ENCODE measurements at regions not wholly inside any gene's neighbourhood (a gene's known extent, or its start where the extent isn't known, plus 50 kb on each side); places are given as distances from the start of the nearest gene placed in this dataset.

- H3K9me3 ChIP-seq, result no peaks in the 10 kb centered on the region
- H3K4me3 ChIP-seq, result no peak overlapping the region
- H3K4me1 ChIP-seq (replicated peaks), result no peaks in the 10 kb centered on the region
- H3K36me3 ChIP-seq, result no peaks in the 10 kb centered on the region
- intact Hi-C loops (cut with DNase I), result no loop called here
- DNase-seq (ENCODE audit: low spot score), result no peak
- H3K27ac ChIP-seq, result no peak overlapping the region
- TF ChIP-seq CTCF (IDR thresholded peaks at IDR 0.05) (no peak), POLR2AphosphoS5 (IDR thresholded peaks at IDR 0.05) (no peak), POLR2A (IDR thresholded peaks at IDR 0.05) (no peak)
- no peaks in the 10 kb centered on the region for H3K27me3 ChIP-seq (replicated peaks; ENCODE audit: insufficient read depth)
These were observed 58.4 kb upstream of the PNPLA4 start for GRCh38 chrX:7985568-7985967.

- no peak for DNase-seq (ENCODE audit: low spot score)
- intact Hi-C loops (cut with DNase I), result no loop called here
- no peaks in the 10 kb centered on the region for H3K4me1 ChIP-seq (replicated peaks)
- H3K4me3 ChIP-seq, result no peak overlapping the region
- H3K27ac ChIP-seq, result no peak overlapping the region
- WGBS, result 38% methylated on average over 1 of the region's 1 CpG
- no peaks in the 10 kb centered on the region for H3K36me3 ChIP-seq
- TF ChIP-seq POLR2A (IDR thresholded peaks at IDR 0.05) (no peak), CTCF (IDR thresholded peaks at IDR 0.05) (no peak), POLR2AphosphoS5 (IDR thresholded peaks at IDR 0.05) (no peak)
- H3K9me3 ChIP-seq, result no peaks in the 10 kb centered on the region
- no peaks in the 10 kb centered on the region for H3K27me3 ChIP-seq (replicated peaks; ENCODE audit: insufficient read depth)
These were observed 56.4 kb upstream of the PNPLA4 start for GRCh38 chrX:7983581-7983980.
